Islet precursor cell (in vitro differentiated cells): ENCODE measurements at regions not wholly inside any gene's neighbourhood (a gene's known extent, or its start where the extent isn't known, plus 50 kb on each side); places are given as distances from the start of the nearest gene placed in this dataset.

ENCODE experiments used
- DNase-seq: peaks from one replicate; pipeline ENCODE4 v3.0.0-alpha.2; 2018

GRCh38 chr7:12519682-12520009 is 50.9 kb upstream of the SCIN start:
- DNase-seq: no peak
